ENCODE measurements at regions not wholly inside any gene's neighbourhood (a gene's known extent, or its start where the extent isn't known, plus 50 kb on each side); places are given as distances from the start of the nearest gene placed in this dataset.

DNA sequence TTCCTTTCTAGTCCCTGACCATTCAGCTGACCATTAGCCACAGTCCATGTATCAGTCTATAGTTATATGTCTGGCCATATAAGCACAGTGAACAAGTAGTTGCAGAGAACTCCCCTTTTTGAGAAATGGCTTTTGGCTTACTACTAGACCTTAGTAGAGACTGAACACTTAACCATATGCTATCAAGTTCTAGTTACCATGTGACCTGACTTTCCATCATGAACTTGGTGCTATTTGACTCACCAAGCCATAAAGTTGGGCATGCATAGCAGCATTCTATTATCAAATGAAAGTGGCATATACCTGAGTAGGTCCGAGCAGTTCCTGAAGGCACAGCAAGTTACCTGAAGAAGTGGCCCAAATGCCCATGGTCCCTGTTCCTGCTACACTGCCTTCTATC lies 74.5 kb upstream of the IL2 start:
- Histone ChIP-seq H4K8ac (ENCODE audit: extremely low read depth, insufficient read depth, low read length) (no peak overlapping the region), H3K4ac (replicated peaks; ENCODE audit: insufficient read length, low read depth, low read length) (no peak overlapping the region), H2BK5ac (ENCODE audit: low read depth, low read length) (no peak overlapping the region), H2BK12ac (ENCODE audit: low read depth, low read length) (no peak overlapping the region), H3K56ac (replicated peaks; ENCODE audit: insufficient read length, low read depth, low read length) (no peak overlapping the region), H3K4me1 (replicated peaks in 1 of 4; ENCODE audit: control insufficient read depth in 3 of 4, insufficient read depth in 4 of 4, low read length in 3 of 4) (no peaks in the 10 kb centered on the region), H3K23ac (ENCODE audit: insufficient read length) (no peak overlapping the region), H2AK5ac (ENCODE audit: low read depth, low read length) (no peak overlapping the region), H3K79me1 (ENCODE audit: low read depth, low read length) (no peaks in the 10 kb centered on the region), H2BK20ac (ENCODE audit: low read length) (no peak overlapping the region), H3K9ac (replicated peaks in 1 of 4; ENCODE audit: extremely low read depth in 1 of 4, low read depth in 3 of 4, low read length in 3 of 4) (no peak overlapping the region), H3K9me3 (ENCODE audit: insufficient read depth in 2 of 2, low read depth in 1 of 2, low read length in 1 of 2) (no peaks in the 10 kb centered on the region), H2BK120ac (replicated peaks; ENCODE audit: low read depth, low read length) (no peak overlapping the region), H4K20me1 (replicated peaks in 1 of 2; ENCODE audit: control insufficient read depth in 1 of 2, insufficient read depth in 2 of 2, low read length in 2 of 2) (no peaks in the 10 kb centered on the region), H3K4me2 (ENCODE audit: insufficient read depth in 1 of 2, low read depth in 2 of 2, low read length in 2 of 2) (no peak overlapping the region), H3K14ac (ENCODE audit: insufficient read length) (no peak overlapping the region), H3K23me2 (ENCODE audit: low read depth, low read length) (no peaks in the 10 kb centered on the region), H3K36me3 (ENCODE audit: control insufficient read depth in 2 of 4, insufficient read depth in 4 of 4, low read length in 3 of 4) (no peaks in the 10 kb centered on the region), H3K79me2 (ENCODE audit: control insufficient read depth in 1 of 2, insufficient read depth in 2 of 2, low read length in 2 of 2) (no peaks in the 10 kb centered on the region), H4K5ac (ENCODE audit: insufficient read length, low read depth, low read length) (no peak overlapping the region), H3K27ac (ENCODE audit: low read depth, low read length) (no peak overlapping the region), H2AFZ (ENCODE audit: low read length) (no peak overlapping the region), H3K4me3 (ENCODE audit: extremely low read depth in 1 of 4, insufficient read depth in 2 of 4, low read depth in 3 of 4, low read length in 4 of 4) (no peak overlapping the region), H3K27me3 (replicated peaks in 1 of 4; ENCODE audit: control insufficient read depth in 3 of 4, extremely low read depth in 1 of 4, insufficient read depth in 3 of 4, low read length in 3 of 4) (peaks cover 0 to 1% (median 0%) of the 10 kb centered on the region in 4 experiments; a peak in 1 of 7 replicates), H4K91ac (replicated peaks; ENCODE audit: insufficient read length, low read length) (no peak overlapping the region), H2BK15ac (ENCODE audit: low read length) (no peak overlapping the region), H3K18ac (ENCODE audit: extremely low read depth, low read length) (no peak overlapping the region)
- no peak for FAIRE-seq
- ChIA-PET CTCF (ENCODE audit: partially characterized antibody) (no interaction called here), POLR2A (ENCODE audit: partially characterized antibody) (no interaction called here)
- no peak for TF ChIP-seq JUN (IDR thresholded peaks at IDR 0.05; ENCODE audit: low read depth, low read length)
- TF ChIP-seq JUND (IDR thresholded peaks at IDR 0.05; ENCODE audit: low read length) = no peak
- TF ChIP-seq USF2 (IDR thresholded peaks at IDR 0.05; ENCODE audit: low read length) = no peak
- TF ChIP-seq EP300 (IDR thresholded peaks at IDR 0.05; ENCODE audit: borderline replicate concordance in 1 of 2, low read depth in 2 of 2, low read length in 2 of 2) = no peak
- TF ChIP-seq ASH2L (IDR thresholded peaks at IDR 0.05; ENCODE audit: low read length) = no peak
- TF ChIP-seq CTBP2 (IDR thresholded peaks at IDR 0.05; ENCODE audit: borderline replicate concordance, insufficient read depth, insufficient read length, low read length) = no peak
- no peak for DNase-seq (ENCODE audit: low read depth in 1 of 2, low spot score in 2 of 2)
- 89% methylated on average over 1 of the region's 1 CpG; no CpG with 5 or more reads in 1 of the 2 experiments for WGBS, 2 experiments (ENCODE audit: extremely low coverage in 1 of 2, insufficient coverage in 1 of 2, insufficient read length in 1 of 2, insufficient replicate concordance in 2 of 2, low coverage in 1 of 2, low lambda C conversion rate in 2 of 2, missing lambda C conversion rate in 1 of 2)
